Body of pancreas (tissue), 4 donors: ENCODE measurements at regions not wholly inside any gene's neighbourhood (a gene's known extent, or its start where the extent isn't known, plus 50 kb on each side); places are given as distances from the start of the nearest gene placed in this dataset.

Experiments
- POLR2A ChIP-seq, 3 donors: fragments of 450-650 bp; IDR thresholded peaks; one replicate each; pipeline ENCODE4 v1.6.1; 2016; ENCODE audit warnings: antibody characterized with exemption in 3 of 3, mild to moderate bottlenecking in 2 of 3
- TF ChIP-seq, protein P1 (sequence below), 7 experiments: fragments of 450-650 bp in 4 of 7; fragments of 200-600 bp in 3 of 7; sonication (generic) in 3 of 7; IDR thresholded peaks; one replicate each; pipeline ENCODE4 v1.5.1; 2016 to 2019; ENCODE audit warnings: antibody characterized with exemption in 7 of 7

DNA sequence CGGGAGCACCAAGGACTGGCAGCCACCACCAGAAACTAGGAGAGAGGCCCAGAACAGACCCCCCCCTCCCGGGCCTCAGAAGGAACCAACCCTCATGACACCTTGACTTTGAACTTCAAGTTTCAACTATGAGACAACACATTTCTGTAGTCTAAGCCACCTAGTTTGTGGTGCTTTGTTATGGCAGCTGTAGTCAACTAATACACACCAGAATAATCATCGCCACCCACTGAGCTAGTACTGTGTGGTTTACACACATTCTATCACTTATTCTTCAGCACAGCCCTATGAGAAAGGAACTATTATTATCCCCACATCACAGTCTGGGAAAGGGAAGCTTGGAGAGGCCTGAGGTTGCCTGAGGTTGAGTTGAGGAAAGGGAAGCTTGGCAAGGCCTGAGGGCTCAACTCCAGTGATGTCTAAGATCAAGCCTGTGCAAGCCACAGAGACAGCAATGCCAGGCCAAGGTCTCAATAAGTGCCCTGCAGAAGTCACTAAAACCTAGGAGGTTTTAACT is 126.6 kb downstream of the FHDC1 start:
- no peak for TF ChIP-seq POLR2A (IDR thresholded peaks at IDR 0.05)
- TF ChIP-seq, protein P1, sequence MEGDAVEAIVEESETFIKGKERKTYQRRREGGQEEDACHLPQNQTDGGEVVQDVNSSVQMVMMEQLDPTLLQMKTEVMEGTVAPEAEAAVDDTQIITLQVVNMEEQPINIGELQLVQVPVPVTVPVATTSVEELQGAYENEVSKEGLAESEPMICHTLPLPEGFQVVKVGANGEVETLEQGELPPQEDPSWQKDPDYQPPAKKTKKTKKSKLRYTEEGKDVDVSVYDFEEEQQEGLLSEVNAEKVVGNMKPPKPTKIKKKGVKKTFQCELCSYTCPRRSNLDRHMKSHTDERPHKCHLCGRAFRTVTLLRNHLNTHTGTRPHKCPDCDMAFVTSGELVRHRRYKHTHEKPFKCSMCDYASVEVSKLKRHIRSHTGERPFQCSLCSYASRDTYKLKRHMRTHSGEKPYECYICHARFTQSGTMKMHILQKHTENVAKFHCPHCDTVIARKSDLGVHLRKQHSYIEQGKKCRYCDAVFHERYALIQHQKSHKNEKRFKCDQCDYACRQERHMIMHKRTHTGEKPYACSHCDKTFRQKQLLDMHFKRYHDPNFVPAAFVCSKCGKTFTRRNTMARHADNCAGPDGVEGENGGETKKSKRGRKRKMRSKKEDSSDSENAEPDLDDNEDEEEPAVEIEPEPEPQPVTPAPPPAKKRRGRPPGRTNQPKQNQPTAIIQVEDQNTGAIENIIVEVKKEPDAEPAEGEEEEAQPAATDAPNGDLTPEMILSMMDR (IDR thresholded peaks at IDR 0.05) = no peak
